Activated naive CD4-positive, alpha-beta T cell treated with anti-CD3 and anti-CD28 coated beads, Interleukin-2, amount 50 U/mL, for 24 hours (primary cell): ENCODE measurements at regions not wholly inside any gene's neighbourhood (a gene's known extent, or its start where the extent isn't known, plus 50 kb on each side); places are given as distances from the start of the nearest gene placed in this dataset.

Experiments
- H3K27ac Mint-ChIP-seq: one replicate; pipeline ENCODE4 v1.8.0; 2021; ENCODE audit warnings: mild to moderate bottlenecking, mixed read lengths
- H3K27me3 Mint-ChIP-seq: one replicate; pipeline ENCODE4 v1.8.0; 2021; ENCODE audit warnings: mixed read lengths
- H3K36me3 Mint-ChIP-seq: one replicate; pipeline ENCODE4 v1.8.0; 2021; ENCODE audit warnings: mixed read lengths
- H3K4me1 Mint-ChIP-seq: one replicate; pipeline ENCODE4 v1.8.0; 2021; ENCODE audit warnings: mixed read lengths
- H3K4me3 Mint-ChIP-seq: one replicate; pipeline ENCODE4 v1.8.0; 2021; ENCODE audit warnings: mild to moderate bottlenecking, mixed read lengths
- H3K9me3 Mint-ChIP-seq: one replicate; pipeline ENCODE4 v1.8.0; 2021; ENCODE audit warnings: mixed read lengths

DNA sequence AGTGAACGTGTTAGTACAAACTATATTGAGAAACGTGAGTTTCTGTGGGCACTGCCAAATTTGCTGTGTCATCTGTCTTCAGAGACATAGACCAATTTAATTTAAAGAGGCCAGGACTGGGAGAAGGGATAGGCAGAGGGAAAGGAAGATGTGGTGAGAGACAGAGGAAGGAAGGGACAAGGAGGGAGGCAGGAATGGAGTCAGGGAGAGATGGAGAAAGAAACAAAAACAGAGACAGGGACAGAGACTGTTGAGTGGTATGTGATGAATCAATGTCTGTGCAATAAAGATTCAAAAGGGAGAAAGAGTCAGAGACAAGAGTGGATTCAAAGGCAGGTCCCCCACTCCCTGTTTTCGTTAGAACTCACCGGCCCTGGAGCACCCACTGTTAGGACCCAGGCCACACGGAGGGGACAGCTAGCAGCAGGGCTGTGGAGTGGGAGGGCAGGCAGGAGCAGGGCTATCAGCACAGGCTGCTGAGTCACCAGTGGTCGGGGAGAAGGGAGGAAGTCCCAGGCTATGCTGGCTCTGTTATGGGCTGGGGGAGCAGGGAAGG is 51.6 kb upstream of the CHD6 start:
- Mint-ChIP-seq H3K4me3 (no peak overlapping the region), H3K36me3 (no peaks in the 10 kb centered on the region), H3K9me3 (no peaks in the 10 kb centered on the region), H3K27ac (no peak overlapping the region), H3K27me3 (peaks cover 15% of the 10 kb centered on the region), H3K4me1 (no peaks in the 10 kb centered on the region)

- Mint-ChIP-seq H3K9me3 (no peaks in the 10 kb centered on the region), H3K27me3 (peaks cover 14% of the 10 kb centered on the region), H3K4me1 (no peaks in the 10 kb centered on the region)
Measured at GRCh38 chr20:41668057-41668749, 50.0 kb upstream of the CHD6 start.

More at GRCh38 chr20:41668057-41668749, 50.0 kb upstream of the CHD6 start:
- H3K27ac Mint-ChIP-seq: no peak overlapping the region
- H3K36me3 Mint-ChIP-seq: no peaks in the 10 kb centered on the region
- no peak overlapping the region for H3K4me3 Mint-ChIP-seq
